ENCODE measurements at regions not wholly inside any gene's neighbourhood (a gene's known extent, or its start where the extent isn't known, plus 50 kb on each side); places are given as distances from the start of the nearest gene placed in this dataset.

DNA sequence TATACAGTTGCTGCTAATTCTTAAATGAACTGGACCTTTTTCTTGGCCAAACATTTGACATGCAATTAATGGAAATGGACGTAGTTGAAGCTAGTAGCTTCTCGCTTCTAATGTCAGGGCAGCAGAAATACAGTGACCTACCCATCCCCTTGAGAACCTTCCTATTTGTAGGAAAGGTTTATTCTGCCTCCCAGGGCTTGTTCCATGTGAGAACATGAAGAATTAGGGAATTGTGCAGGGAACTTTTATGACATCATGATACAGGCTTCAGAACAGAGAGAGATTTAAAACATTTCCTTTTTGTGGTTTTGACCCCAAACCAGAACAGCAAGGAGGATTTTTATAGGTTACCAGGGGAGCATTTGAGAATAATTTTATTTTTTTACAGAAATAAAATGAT, 406.6 kb upstream of the PPP2R3A start:
- H2AFZ ChIP-seq: no peak overlapping the region
- TF ChIP-seq EZH2 (IDR thresholded peaks at IDR 0.05; ENCODE audit: borderline replicate concordance) (no peak), EZH2phosphoT487 (IDR thresholded peaks at IDR 0.05; ENCODE audit: low read depth, severe bottlenecking, unreplicated experiment) (no peak)
- TF ChIP-seq, protein P1, sequence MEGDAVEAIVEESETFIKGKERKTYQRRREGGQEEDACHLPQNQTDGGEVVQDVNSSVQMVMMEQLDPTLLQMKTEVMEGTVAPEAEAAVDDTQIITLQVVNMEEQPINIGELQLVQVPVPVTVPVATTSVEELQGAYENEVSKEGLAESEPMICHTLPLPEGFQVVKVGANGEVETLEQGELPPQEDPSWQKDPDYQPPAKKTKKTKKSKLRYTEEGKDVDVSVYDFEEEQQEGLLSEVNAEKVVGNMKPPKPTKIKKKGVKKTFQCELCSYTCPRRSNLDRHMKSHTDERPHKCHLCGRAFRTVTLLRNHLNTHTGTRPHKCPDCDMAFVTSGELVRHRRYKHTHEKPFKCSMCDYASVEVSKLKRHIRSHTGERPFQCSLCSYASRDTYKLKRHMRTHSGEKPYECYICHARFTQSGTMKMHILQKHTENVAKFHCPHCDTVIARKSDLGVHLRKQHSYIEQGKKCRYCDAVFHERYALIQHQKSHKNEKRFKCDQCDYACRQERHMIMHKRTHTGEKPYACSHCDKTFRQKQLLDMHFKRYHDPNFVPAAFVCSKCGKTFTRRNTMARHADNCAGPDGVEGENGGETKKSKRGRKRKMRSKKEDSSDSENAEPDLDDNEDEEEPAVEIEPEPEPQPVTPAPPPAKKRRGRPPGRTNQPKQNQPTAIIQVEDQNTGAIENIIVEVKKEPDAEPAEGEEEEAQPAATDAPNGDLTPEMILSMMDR (IDR thresholded peaks at IDR 0.05; ENCODE audit: poor library complexity): no peak
- no peaks in the 10 kb centered on the region for H3K36me3 ChIP-seq (replicated peaks; ENCODE audit: insufficient read depth, low read depth)
- H3K4me2 ChIP-seq: no peak overlapping the region
- H4K20me1 ChIP-seq (ENCODE audit: insufficient read depth, poor library complexity, severe bottlenecking): no peaks in the 10 kb centered on the region
- no peaks in the 10 kb centered on the region for H3K79me2 ChIP-seq
- H3K4me3 ChIP-seq: no peak overlapping the region
- no peak for DNase-seq (ENCODE audit: low spot score)
- no peaks in the 10 kb centered on the region for H3K9me3 ChIP-seq (ENCODE audit: low read depth)
- H3K4me1 ChIP-seq (ENCODE audit: insufficient read depth): no peaks in the 10 kb centered on the region
- no peak overlapping the region for H3K27ac ChIP-seq
- H3K9me2 ChIP-seq (replicated peaks; ENCODE audit: insufficient read depth): no peaks in the 10 kb centered on the region
- no peaks in the 10 kb centered on the region for H3K27me3 ChIP-seq
- 69% methylated on average over 2 of the region's 2 CpGs for WGBS (ENCODE audit: low lambda C conversion rate, missing lambda C conversion rate)

- Histone ChIP-seq H3K27me3 (no peaks in the 10 kb centered on the region), H3K4me2 (no peak overlapping the region), H3K4me3 (no peak overlapping the region), H4K20me1 (ENCODE audit: insufficient read depth, poor library complexity, severe bottlenecking) (no peaks in the 10 kb centered on the region), H3K27ac (no peak overlapping the region), H3K36me3 (replicated peaks; ENCODE audit: insufficient read depth, low read depth) (no peaks in the 10 kb centered on the region), H3K9me2 (replicated peaks; ENCODE audit: insufficient read depth) (no peaks in the 10 kb centered on the region), H3K4me1 (ENCODE audit: insufficient read depth) (no peaks in the 10 kb centered on the region), H3K9me3 (ENCODE audit: low read depth) (no peaks in the 10 kb centered on the region), H2AFZ (no peak overlapping the region), H3K79me2 (no peaks in the 10 kb centered on the region)
- TF ChIP-seq EZH2 (IDR thresholded peaks at IDR 0.05; ENCODE audit: borderline replicate concordance) (no peak), EZH2phosphoT487 (IDR thresholded peaks at IDR 0.05; ENCODE audit: low read depth, severe bottlenecking, unreplicated experiment) (no peak)
- TF ChIP-seq, protein P1 (IDR thresholded peaks at IDR 0.05; ENCODE audit: poor library complexity): no peak
- DNase-seq (ENCODE audit: low spot score): no peak
- 92% methylated on average over 5 of the region's 5 CpGs for WGBS (ENCODE audit: low lambda C conversion rate, missing lambda C conversion rate)
These were observed 405.7 kb upstream of the PPP2R3A start for GRCh38 chr3:135559802-135560201.

GRCh38 chr3:135560847-135561246, 404.7 kb upstream of the PPP2R3A start:
- Histone ChIP-seq H3K9me2 (replicated peaks; ENCODE audit: insufficient read depth) (no peaks in the 10 kb centered on the region), H3K4me1 (ENCODE audit: insufficient read depth) (no peaks in the 10 kb centered on the region), H3K79me2 (no peaks in the 10 kb centered on the region), H3K4me2 (no peak overlapping the region), H2AFZ (no peak overlapping the region), H3K4me3 (no peak overlapping the region), H3K9me3 (ENCODE audit: low read depth) (no peaks in the 10 kb centered on the region), H3K27me3 (no peaks in the 10 kb centered on the region), H3K36me3 (replicated peaks; ENCODE audit: insufficient read depth, low read depth) (no peaks in the 10 kb centered on the region), H3K27ac (no peak overlapping the region), H4K20me1 (ENCODE audit: insufficient read depth, poor library complexity, severe bottlenecking) (no peaks in the 10 kb centered on the region)
- WGBS (ENCODE audit: low lambda C conversion rate, missing lambda C conversion rate): 76% methylated on average over 4 of the region's 4 CpGs
- TF ChIP-seq, protein P1 (IDR thresholded peaks at IDR 0.05; ENCODE audit: poor library complexity): no peak
- TF ChIP-seq EZH2phosphoT487 (IDR thresholded peaks at IDR 0.05; ENCODE audit: low read depth, severe bottlenecking, unreplicated experiment) (no peak), EZH2 (IDR thresholded peaks at IDR 0.05; ENCODE audit: borderline replicate concordance) (no peak)
- no peak for DNase-seq (ENCODE audit: low spot score)

GRCh38 chr3:135564696-135565095, 400.8 kb upstream of the PPP2R3A start:
- Histone ChIP-seq H3K27ac (no peak overlapping the region), H3K4me3 (no peak overlapping the region), H3K4me2 (no peak overlapping the region), H3K4me1 (ENCODE audit: insufficient read depth) (no peaks in the 10 kb centered on the region), H3K27me3 (no peaks in the 10 kb centered on the region), H3K36me3 (replicated peaks; ENCODE audit: insufficient read depth, low read depth) (no peaks in the 10 kb centered on the region), H3K79me2 (no peaks in the 10 kb centered on the region), H3K9me2 (replicated peaks; ENCODE audit: insufficient read depth) (no peaks in the 10 kb centered on the region), H4K20me1 (ENCODE audit: insufficient read depth, poor library complexity, severe bottlenecking) (no peaks in the 10 kb centered on the region), H2AFZ (no peak overlapping the region), H3K9me3 (ENCODE audit: low read depth) (no peaks in the 10 kb centered on the region)
- DNase-seq (ENCODE audit: low spot score): no peak
- TF ChIP-seq EZH2 (IDR thresholded peaks at IDR 0.05; ENCODE audit: borderline replicate concordance) (no peak), EZH2phosphoT487 (IDR thresholded peaks at IDR 0.05; ENCODE audit: low read depth, severe bottlenecking, unreplicated experiment) (no peak)
- TF ChIP-seq, protein P1 (IDR thresholded peaks at IDR 0.05; ENCODE audit: poor library complexity): no peak
- 79% methylated on average over 4 of the region's 4 CpGs for WGBS (ENCODE audit: low lambda C conversion rate, missing lambda C conversion rate)
